ENCODE measurements at regions not wholly inside any gene's neighbourhood (a gene's known extent, or its start where the extent isn't known, plus 50 kb on each side); places are given as distances from the start of the nearest gene placed in this dataset.

DNA sequence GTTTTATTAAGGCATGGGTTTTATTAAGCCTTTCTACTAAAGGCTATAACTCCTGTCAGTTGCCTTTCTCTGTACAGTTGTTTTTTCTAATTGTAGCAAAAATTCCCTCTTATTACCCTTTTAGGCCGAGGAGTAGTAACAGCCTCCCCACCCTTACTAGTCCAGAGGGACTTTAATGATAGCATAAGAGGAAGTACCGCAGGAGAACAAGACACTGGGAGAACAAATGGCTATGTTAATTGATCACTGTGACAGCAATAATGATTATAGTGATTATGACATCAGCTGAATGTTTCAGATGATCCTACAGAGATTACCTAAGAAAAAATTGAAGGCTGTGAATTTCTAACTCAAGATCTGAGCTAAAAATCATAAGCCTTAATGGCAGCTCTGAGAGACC is 383.0 kb upstream of the PTBP2 start:
- DNase-seq, result no peak

DNA sequence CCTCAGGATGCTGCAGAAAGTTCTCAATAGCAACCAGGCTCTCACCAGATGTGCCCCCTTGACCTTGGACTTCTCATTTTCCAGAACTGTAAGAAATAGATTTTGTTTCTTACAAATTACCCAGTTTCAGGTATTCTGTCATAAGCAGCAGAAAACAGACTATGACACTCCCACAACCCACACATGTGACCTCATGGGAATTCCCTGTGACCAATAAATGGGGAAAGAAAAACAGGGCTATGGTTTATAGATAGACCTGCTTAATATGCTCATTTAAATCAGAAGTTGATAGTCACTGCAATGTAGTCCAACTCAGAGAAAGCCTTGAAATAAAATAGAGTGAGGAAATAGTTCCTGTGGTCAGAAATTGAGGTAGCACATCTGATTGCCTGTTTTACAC is 380.9 kb upstream of the PTBP2 start:
- DNase-seq, result no peak

DNA sequence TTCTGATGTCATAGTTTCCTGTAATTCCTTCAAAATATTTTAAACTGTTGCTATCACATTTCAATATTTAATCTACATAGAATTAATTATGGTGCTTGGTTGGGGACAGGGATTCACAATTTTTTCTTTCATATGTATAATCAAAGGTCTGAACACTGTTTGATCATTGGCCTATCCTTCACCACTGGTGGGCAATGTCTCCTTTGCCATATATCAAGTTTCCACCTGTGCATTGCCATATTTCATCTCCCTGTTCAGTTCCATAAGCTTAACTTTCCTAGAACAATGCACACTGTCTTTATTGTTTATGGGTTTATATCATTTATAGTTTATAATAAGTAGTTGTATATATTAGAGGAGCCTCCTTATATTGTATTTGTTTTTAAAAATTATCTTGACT is 374.9 kb upstream of the PTBP2 start:
- no peak for DNase-seq

DNA sequence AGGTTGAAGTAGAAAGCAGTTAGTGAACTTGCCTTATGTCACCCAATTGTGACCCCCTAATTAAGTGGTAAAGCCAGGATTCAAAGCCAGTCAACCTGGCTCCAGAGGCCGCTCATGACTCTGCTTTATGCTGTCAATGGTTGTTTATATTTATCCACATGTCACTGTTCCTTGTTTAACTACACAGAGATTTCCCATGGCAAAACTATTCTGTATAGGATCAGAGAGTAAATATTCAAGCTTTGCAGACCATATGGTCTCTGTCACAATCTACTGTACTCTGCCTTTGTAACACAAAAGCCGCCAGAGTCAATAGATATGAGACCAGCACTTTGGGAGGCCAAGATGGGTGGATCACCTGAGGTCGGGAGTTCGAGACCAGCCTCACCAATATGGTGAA is 371.7 kb upstream of the PTBP2 start:
- DNase-seq, result no peak

DNA sequence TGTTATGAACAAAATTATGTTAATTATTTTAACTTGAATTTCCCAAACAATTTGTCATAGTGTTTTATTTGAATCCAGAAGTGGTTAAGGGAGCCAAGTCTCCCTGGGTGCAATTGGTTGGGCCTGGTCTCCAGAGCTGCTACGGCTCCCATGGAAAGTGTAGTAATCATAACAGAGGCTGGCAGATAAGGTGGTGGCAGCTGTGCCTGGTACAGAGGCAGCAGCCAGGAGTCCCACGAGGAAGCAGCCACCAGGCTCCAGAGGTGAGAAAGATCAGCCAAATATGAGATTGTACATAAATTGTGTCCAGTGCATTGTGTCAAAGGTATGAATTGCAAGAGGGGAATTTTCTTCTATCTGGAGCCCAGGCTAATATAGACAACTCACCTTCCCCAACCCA is 368.9 kb upstream of the PTBP2 start:
- DNase-seq, result no peak

DNA sequence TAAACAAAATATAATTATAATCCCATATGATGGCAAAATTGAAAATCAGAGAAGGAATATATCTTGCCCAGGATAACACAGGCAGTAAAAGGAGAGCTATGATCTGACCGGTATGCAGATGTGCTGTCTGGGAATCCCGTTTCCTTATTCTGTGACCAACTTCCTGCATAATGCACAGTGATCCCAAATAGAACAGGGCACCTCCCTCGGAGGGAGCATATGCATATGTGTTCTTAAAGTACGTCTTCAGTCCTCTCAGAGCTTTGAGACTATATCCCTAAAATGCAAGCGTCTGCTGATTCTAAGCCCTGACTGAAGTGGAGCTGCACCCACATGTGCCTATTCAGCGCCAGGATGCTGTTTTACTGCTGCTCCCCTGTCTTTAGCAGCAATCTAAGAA is 366.1 kb upstream of the PTBP2 start:
- no peak for DNase-seq

DNA sequence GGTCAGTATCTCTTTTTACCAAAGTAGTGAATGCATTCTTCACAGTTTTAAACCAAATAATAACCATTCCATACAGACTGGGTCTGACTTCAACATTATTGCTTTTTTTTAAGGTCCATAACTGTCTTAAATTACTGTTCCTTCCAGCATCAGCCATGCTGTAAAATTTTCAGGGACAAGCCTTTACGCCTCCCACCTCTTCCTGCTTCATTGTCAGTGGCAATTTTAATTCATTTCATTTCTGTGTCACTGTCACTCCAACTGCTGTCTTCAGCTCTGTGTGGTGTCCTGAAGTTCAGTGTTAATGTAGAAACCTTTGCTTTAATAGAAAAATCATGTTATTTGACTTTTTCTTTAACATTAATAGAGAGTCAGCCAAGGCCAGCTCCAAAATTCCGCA is 365.6 kb upstream of the PTBP2 start:
- no peak for DNase-seq

DNA sequence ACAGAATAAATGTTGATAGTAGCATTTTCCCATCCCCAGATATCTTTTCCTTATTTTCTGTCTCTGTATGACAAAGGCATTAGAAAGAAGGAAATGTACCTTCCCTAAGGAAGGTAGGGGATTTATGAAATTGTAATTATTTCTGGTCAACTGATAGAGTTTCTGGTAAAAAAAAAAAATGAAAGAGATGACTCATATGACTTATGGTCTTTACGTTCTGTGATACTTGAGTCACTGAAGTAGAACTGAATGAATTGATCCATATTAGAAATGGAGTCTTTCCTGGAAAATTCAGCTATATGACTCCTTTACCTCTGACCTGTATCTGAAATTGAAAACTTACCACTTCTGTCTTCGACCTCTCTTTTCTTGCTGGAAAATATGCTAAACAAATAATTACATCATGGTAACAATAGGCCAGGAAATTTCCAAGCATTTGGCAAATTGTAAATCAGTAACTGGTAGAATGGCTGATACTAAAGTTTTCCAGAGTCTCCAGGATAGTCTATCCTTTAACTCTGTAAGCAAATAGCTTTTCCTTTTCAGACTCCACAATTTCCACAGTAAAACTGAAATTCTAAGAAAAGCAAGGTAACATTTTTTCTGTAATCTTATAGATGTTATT is 364.3 kb upstream of the PTBP2 start:
- no peak for DNase-seq

DNA sequence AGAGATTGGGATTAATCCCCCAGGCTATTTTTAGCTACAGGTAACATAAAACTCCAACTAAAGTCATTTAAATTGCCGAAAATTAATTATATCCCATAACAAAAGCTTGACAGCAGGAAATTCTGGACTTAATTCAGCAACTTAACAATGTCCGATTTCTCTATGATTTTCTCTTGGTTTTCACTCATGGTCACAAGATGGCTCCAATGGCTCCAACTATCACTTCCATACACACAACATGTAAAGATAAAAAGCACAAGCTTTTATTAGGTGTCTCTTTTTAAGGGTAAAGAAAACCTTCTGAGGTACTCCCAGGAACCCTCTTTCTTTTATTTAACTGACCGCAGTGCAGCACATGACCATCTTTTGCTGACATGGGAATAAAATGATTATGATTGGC is 363.5 kb upstream of the PTBP2 start:
- no peak for DNase-seq

DNA sequence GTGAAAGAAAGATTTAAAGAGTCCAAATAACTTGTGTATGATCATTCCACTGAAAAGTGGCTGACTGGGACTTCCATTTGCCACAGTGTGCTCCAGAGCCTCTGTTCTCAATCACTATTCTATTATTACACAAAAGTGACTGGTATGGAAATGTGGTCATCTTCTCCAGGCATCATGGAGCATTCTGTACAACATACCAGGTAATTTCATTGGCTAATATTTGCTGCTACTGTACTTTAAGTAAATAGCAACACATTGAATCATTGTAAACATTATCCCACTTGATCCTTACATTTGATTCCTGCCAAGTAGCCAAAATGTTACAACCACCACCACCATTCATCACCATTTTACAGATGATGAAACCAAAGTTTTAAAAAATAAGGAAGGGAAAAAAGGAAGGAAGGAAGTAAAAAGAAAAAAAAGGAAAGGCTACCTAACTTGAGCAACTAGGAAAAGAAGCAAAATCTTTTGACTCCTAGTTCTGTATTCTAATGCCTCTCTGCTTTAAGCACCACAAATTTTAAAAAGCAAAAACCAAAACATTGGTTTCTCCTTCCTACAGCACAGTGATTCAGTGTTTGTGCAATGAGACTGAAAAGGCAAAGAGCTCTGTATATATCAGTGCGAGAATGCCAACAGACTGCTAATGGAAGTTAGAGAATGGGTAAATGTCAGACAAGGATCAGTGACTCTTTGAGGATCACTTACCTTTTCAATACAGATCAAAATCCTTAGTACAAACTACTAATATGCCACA is 361.4 kb upstream of the PTBP2 start:
- DNase-seq, result no peak

DNA sequence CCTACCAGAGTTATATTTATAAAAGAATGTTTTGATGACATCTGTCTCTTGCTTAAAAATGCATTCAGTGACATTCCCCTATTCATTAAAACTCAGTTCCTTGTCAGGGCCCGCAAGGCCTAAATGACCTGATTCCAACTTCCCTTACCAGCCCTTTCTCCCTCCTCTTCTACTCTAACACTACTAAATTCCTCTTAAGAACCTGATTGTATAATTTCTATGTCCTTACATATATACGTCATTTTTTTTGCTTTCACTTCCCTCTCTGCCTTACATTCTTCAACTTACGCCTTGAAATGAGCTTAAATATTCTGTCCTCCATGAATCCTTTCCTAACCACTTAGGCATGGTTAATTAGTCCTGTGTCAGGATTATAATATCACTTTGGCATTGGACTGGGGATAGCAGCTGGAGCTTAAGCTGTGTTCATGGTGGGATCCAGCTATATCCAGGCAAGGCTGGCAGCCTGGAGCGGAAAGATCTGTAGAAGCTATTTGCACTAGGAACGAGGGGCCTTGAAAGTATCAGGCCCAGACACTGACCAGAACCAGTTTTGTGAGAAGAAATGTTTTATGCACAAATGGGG is 360.2 kb upstream of the PTBP2 start:
- no peak for DNase-seq

DNA sequence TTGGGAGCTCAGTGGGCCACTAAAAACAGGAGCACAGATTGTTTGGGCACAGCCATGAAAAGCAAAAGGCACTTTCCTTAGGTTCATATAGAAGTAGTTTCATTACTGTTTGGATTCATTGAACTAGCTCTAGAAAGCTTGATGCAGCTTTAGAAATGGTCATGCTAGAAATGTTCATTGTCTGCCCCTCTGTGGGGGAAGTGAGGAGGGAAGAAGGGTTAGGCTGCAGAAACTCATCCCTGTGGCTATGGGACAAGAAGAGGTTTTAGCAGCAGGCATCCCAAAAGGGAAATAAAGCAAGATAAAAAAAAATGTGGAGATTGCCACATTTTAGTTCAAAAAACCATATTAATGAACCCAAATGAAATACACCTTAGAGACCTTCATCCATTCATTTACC is 359.6 kb upstream of the PTBP2 start:
- DNase-seq, result no peak

DNA sequence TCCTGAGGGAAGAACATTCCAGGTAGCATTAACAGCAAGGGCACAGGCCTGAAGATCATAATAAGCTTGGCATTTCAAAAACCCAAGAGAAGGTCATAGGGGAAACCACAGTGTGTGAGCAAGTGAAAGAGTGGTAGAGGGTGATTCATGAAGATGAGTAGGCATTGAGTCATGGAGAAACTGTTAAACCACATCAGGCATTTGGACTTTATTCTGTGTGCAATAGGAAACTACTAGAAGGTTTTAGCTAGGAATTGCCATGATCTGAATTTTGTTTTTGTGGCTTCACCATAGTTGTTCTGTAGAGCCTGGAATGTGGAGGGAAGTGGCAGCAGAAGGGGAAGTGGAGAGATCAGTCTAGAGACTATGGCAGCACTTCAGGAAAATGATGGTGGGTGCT is 359.0 kb upstream of the PTBP2 start:
- no peak for DNase-seq

DNA sequence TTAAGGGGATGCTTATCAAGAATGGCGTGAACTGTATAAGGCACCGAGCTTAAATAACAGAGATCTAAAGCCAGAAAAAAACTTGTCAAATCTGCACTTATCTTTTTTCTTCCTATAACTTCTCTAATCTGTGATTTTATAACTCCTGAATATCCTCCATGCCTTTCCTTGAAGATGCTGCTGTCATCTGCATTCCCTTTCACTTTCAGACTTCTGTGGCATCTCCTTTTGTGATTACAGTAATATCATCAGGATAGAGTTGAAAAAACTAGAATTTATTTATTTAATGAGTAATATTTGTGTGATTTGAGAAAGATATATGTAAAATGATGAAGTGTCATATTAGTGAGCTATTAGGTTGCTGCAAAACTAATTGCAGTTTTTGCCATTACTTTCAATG is 357.8 kb upstream of the PTBP2 start:
- DNase-seq, result no peak

DNA sequence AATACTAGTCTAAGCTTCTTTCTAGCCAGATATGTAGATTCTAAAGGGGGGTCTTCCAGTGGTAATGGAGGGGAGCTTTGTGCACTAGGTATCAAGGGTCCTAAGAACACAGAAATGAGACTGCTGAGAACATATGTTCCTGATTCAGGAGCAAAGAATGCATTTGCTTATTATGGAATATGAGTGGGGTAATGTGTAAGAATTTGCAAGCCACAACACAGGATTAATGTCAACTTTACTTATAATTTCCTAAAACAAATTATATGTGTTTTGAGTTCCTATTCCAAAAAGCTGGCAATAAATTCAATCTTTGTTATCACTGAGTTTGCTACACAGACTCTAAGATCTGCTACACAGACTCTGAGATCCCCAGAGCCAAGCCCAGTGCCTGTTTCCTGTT is 357.0 kb upstream of the PTBP2 start:
- no peak for DNase-seq

DNA sequence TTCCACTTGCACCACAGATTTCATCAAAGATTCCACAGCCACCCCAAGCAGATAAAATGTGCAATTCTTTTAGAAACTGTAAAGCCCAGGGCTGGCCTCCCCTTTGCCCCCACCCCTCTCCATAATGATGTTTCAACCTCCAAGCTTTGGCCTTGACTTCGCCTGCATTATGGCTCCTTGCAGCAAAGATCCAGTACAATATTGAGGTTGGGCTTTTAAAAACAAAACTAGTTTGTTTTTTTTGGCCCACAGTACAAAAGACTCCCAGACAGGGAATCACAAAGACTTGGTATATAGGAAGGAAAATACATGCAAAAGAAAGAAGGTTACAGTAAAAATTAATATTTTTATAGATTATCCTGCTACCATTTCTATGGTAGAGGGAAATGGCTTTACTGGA is 356.5 kb upstream of the PTBP2 start:
- DNase-seq, result no peak

DNA sequence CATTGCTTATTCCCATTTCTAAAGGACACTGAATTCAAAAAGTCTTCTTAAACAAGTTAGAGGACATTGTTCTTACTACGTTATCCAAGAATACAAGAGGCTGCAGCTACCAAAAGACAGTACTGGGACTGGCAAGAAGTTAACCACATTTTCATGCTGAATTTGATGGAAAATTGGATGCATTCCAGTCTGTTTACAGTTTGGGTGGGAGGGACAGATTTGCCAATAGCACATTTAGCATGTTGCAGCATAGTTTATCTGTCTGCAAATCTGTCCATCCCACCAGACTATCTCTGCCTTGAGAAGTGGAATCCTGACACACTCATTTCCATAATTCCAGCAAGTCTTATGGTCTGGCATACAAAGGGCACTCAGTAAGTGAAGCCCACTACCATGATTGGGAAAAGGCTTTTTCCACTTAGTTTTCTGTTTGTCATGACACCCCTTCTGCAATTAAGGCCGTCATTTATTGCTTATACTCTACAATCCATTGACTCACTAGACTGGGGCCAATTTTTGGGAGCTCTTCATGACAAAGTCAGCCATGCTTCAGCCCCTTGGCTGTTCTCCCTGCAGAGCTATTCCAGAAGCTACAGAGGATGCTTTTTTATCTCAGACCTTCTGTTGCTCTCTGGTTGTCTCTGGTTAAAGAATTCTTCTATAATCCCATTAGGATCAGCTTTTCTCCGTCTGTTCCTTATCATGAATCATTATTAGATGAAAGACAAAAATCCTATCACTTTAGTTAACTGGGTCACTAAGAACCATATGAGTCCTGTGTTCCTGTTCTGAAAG is 355.8 kb upstream of the PTBP2 start:
- no peak for DNase-seq

DNA sequence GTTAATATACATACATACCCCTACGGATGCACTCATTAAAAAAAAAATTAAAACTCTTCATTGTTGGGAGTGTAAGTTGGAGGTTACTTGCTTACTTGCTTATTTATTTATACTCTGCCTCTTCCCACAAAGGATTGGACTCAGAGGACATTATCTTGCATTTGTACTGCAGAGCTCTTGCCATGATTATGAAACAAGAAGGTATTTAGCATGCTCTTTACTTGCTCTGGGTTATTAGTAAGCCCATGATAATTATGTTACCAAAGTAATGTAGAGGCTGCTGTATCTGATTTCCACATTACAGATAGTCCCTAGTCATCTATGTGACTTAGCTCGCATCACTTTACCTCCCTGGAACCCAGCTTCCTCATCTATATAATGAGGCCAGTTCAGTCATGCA is 355.1 kb upstream of the PTBP2 start:
- DNase-seq, result no peak

DNA sequence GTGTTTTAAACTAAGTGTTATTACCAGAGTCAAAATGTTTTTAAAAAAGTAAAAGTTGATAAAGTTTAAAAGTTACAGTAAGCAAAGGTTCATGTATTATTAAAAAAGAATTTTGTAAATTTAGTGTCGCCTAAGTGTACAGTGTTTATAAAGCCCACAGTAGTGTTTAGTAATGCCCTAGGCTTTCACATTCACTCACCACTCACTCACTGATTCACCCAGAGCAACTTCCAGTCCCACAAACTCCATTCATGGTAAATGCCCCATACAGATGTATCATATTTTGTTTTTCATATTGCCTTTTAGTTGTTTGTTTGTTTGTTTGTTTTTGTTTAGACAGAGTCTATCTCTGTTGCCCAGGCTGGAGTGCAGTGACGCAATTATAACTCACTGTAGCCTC is 353.8 kb upstream of the PTBP2 start:
- no peak for DNase-seq

DNA sequence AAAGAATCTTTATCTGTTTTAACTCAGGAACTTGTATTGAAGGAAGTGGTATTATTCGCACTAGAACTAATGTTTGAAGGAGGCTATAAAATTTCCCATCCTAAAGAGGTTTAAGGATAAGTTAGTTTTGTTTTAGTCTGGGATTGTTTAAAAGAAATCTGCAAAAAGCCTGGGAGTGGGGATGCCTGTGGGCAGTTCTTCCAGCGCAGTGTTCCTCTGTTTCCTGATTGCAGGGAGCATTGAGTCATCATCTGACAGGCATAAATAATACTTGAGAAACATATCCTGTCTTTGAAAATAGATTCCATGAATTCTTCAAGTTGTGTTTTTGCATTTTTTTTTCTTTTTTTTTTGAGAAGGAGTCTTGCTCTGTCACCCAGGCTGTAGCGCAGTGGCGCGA is 350.8 kb upstream of the PTBP2 start:
- DNase-seq, result no peak

DNA sequence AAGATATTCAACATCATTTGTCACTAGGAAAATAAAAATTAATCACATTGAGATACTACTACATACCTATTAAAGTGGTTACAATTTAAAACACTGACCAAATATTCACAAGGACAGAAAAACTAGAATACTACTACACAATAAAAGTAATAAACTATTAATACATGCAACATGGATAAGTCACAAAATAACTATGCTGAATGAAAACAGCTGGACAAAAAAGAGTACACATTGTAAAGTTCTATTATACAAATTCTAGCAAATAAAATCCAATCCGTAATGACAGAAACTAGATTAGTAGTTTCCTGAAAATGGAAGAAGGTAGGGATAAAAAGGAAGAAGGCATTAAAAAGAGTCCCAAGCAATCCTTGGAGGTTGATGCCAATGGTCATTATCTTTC is 348.7 kb upstream of the PTBP2 start:
- no peak for DNase-seq

DNA sequence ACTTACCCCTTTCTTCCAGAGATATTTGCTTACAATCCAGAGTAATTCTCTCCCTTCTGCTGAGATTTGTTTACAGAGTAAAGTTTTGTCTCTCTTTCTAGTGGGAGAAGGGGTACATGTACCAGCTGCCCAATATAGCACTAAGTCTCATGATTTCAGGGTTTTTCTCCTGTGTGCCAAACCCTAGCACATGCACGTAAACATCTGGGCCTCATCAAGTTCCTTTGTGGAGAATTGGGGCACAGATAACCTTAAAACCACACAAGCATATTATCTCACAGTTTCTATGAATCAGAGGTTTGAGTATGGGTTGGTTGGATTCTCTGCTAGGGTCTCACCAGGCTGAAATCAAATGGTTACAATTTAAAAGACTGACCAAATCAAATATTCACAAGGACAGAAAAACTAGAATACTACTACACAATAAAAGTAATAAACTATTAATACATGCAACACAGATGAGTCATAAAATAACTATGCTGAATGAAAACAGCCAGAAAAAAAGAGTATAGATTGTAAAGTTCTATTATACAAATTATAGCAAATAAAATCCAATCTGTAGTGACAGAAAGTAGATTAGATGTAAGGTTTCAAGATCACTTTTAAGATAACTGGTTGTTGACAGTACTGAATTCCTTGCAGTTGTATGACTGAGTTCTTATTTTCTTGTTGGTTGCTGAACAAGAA is 347.4 kb upstream of the PTBP2 start:
- DNase-seq, result no peak

DNA sequence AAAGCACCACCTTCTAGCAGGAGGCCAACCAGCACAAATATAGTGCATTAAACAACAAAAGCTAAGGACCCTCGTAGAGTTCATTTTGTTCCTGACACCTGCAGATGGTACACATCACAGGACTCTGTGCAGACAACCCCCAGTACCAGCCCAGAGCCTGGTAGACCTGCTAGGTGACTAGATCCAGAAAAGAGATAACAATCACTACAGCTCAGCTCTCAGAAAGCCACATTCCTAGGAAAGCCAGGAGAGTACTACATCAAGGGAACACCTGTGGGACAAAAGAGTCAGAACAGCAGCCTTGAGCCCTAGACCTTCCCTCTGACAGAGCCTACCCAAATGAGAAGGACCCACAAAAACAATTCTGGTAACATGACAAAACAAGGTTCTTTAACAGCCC is 344.7 kb upstream of the PTBP2 start:
- DNase-seq, result no peak
